Right lobe of liver (tissue), 4 donors: ENCODE measurements at regions not wholly inside any gene's neighbourhood (a gene's known extent, or its start where the extent isn't known, plus 50 kb on each side); places are given as distances from the start of the nearest gene placed in this dataset.

Experiments
- CTCF ChIP-seq, 4 donors: fragments of 200-600 bp in 3 of 4; fragments of 450-650 bp in 1 of 4; IDR thresholded peaks; one replicate each; pipeline versions ENCODE4 v1.5.1 to v1.8.0; 2016 to 2022; ENCODE audit warnings: antibody characterized with exemption in 4 of 4, mild to moderate bottlenecking in 2 of 4
- POLR2A ChIP-seq: fragments of 450-650 bp; IDR thresholded peaks from one replicate; pipeline ENCODE4 v1.6.1; 2017; ENCODE audit warnings: antibody characterized with exemption, mild to moderate bottlenecking
- donor health status: DM: no; HTN: no; CAD: no.
- donor health status: DM: no; HTN: no; CAD: no.
- donor health status: DM: no; HTN: yes; CAD: no.

- TF ChIP-seq CTCF (IDR thresholded peaks at IDR 0.05) (no peak), POLR2A (no peak)
Measured at GRCh38 chr4:94014484-94015136, 186.1 kb downstream of the ATOH1 start.
